GM12878 (cell line): ENCODE measurements at regions not wholly inside any gene's neighbourhood (a gene's known extent, or its start where the extent isn't known, plus 50 kb on each side); places are given as distances from the start of the nearest gene placed in this dataset.

Source experiments
- CBX5 ChIP-seq: sonication (generic); IDR thresholded peaks from 2 replicates; pipeline ENCODE4 v1.6.1; 2016; ENCODE audit warnings: low read depth, moderate library complexity, mild to moderate bottlenecking, inconsistent platforms
- SRF ChIP-seq, 2 experiments: IDR thresholded peaks; 2 replicates each; pipeline ENCODE4 v1.6.1; 2011; ENCODE audit warnings: low read depth in 2 of 2, low read length in 2 of 2, mild to moderate bottlenecking in 1 of 2, moderate library complexity in 1 of 2
- SUZ12 ChIP-seq: fragments of 200-600 bp; sonication (generic); IDR thresholded peaks from one replicate; pipeline ENCODE4 v1.6.1; 2018; ENCODE audit warnings: antibody characterized with exemption, mild to moderate bottlenecking; ENCODE audit not compliant: unreplicated experiment

DNA sequence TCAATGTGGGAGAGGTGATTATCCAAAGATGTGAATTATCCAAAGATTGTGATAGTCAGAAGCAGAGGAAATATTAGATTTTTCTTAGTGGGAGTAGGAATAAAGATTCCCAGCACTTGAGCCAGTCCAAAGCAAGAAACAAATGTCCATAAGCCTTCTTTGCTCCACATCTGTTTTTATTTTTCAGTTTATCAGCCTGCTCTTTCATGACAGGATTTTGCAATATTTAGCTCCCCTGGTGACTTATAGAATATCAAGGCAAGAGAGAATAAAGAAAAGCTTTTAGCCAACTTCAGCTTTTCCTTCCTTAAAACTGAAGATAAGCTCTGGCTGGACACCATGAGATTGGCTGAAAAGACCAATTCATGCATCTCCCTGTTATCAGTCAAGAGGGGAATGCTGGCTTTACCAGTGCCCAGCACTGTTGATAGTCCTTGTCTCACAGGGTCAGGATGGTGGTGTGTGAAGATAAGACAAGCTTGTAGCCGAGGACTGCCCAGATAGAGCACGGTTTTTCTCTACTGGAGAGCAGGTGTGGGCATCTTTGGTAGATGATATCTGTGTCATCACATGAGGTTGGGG is 706.5 kb downstream of the KCNJ2 start:
- TF ChIP-seq SUZ12 = no peak
- TF ChIP-seq CBX5 = no peak
- TF ChIP-seq SRF (IDR thresholded peaks at IDR 0.05; ENCODE audit: low read depth in 2 of 2, low read length in 2 of 2) = no peak
